Calu3 (cell line): ENCODE measurements at regions not wholly inside any gene's neighbourhood (a gene's known extent, or its start where the extent isn't known, plus 50 kb on each side); places are given as distances from the start of the nearest gene placed in this dataset.

ENCODE experiments used
- BruUV-seq: library from RNA; stranded (reverse); fragments of 400-500 nt; replicated peaks from 2 replicates; lab custom pipeline; 2021; lab: Mats Ljungman, UMichigan
- CTCF ChIA-PET: fragments of 300-600 bp; sonication (Branson Sonifier 250); formaldehyde crosslinking; loops from one replicate; lab custom pipeline; 2022; ENCODE audit warnings: antibody characterized with exemption; lab: Charles Lee
- DNase-seq: peaks from one replicate; pipeline ENCODE4 v3.0.0; 2022
- H3K27ac Mint-ChIP-seq: one replicate; pipeline ENCODE4 v1.8.0; 2022; ENCODE audit warnings: mixed read lengths; ENCODE audit not compliant: unreplicated experiment
- H3K27me3 Mint-ChIP-seq: one replicate; pipeline ENCODE4 v1.8.0; 2022; ENCODE audit warnings: mixed read lengths; ENCODE audit not compliant: unreplicated experiment
- H3K36me3 Mint-ChIP-seq: one replicate; pipeline ENCODE4 v1.8.0; 2022; ENCODE audit warnings: mild to moderate bottlenecking, moderate library complexity, mixed read lengths; ENCODE audit not compliant: insufficient read depth, unreplicated experiment
- H3K4me1 Mint-ChIP-seq: one replicate; pipeline ENCODE4 v1.8.0; 2022; ENCODE audit warnings: mild to moderate bottlenecking, low read depth, mixed read lengths; ENCODE audit not compliant: unreplicated experiment
- H3K4me3 Mint-ChIP-seq: one replicate; pipeline ENCODE4 v1.8.0; 2022; ENCODE audit warnings: mild to moderate bottlenecking, low read depth, moderate library complexity, mixed read lengths; ENCODE audit not compliant: unreplicated experiment
- H3K9me3 Mint-ChIP-seq: one replicate; pipeline ENCODE4 v1.8.0; 2022; ENCODE audit warnings: low read depth, mixed read lengths; ENCODE audit not compliant: unreplicated experiment
- intact Hi-C: fragments of 100-400 bp; cut with micrococcal nuclease; formaldehyde crosslinking; loops from one replicate; pipeline ENCODE4 v1.10.0; 2022; ENCODE audit not compliant: unreplicated experiment
- TF ChIP-seq, protein P1 (sequence below): fragments of 200-600 bp; IDR thresholded peaks from one replicate; pipeline ENCODE4 v1.8.0; 2022; ENCODE audit warnings: antibody characterized with exemption; ENCODE audit not compliant: unreplicated experiment

DNA sequence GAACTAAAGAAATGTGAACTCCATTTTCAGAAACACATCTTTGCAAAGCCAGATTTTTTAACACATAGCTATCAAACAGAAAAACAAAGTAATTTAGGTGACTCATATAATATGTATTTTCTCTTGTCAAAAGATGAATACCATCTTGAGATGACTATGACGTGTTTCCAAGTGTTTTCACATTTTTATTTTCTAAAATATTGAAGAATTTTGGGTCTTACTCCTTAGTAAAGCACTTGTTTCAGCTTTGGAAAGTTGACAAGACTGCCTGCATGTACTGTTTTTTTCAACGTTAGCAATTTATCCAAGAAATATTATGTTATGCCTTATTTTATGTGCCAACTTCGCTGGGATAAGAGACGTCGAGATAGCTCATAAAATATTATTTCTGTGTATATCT lies 733.9 kb upstream of the EPHA5 start:
- no peaks in the 10 kb centered on the region for H3K9me3 Mint-ChIP-seq
- DNase-seq: no peak
- H3K4me1 Mint-ChIP-seq: no peaks in the 10 kb centered on the region
- H3K27me3 Mint-ChIP-seq: no peaks in the 10 kb centered on the region
- TF ChIP-seq, protein P1, sequence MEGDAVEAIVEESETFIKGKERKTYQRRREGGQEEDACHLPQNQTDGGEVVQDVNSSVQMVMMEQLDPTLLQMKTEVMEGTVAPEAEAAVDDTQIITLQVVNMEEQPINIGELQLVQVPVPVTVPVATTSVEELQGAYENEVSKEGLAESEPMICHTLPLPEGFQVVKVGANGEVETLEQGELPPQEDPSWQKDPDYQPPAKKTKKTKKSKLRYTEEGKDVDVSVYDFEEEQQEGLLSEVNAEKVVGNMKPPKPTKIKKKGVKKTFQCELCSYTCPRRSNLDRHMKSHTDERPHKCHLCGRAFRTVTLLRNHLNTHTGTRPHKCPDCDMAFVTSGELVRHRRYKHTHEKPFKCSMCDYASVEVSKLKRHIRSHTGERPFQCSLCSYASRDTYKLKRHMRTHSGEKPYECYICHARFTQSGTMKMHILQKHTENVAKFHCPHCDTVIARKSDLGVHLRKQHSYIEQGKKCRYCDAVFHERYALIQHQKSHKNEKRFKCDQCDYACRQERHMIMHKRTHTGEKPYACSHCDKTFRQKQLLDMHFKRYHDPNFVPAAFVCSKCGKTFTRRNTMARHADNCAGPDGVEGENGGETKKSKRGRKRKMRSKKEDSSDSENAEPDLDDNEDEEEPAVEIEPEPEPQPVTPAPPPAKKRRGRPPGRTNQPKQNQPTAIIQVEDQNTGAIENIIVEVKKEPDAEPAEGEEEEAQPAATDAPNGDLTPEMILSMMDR: no peak
- H3K36me3 Mint-ChIP-seq: no peaks in the 10 kb centered on the region
- intact Hi-C loops: no loop called here
- CTCF ChIA-PET: no interaction called here
- no TSS peak for BruUV-seq
- H3K4me3 Mint-ChIP-seq: no peak overlapping the region
- no peak overlapping the region for H3K27ac Mint-ChIP-seq

DNA sequence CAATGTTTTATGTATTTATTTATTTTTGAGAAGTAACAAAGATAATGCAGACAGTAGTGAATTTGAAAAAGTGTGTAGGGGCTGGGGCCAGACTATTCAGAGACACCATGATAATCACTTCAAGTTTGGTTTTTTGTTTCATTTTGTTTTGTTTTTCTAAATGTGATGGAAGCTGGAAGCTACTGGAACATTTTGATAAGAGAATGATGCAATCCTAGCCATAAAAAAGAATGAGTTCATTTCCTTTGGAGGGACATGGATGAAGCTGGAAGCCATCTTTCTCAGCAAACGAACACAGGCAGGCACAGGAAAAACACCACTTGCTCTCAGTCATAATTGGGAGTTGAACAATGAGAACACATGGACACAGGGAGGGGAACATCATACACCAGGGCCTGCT lies 706.6 kb upstream of the EPHA5 start:
- no peaks in the 10 kb centered on the region for H3K4me1 Mint-ChIP-seq
- H3K36me3 Mint-ChIP-seq: no peaks in the 10 kb centered on the region
- no TSS peak for BruUV-seq
- no peaks in the 10 kb centered on the region for H3K27me3 Mint-ChIP-seq
- no peaks in the 10 kb centered on the region for H3K9me3 Mint-ChIP-seq
- TF ChIP-seq, protein P1: no peak
- no peak for DNase-seq
- no peak overlapping the region for H3K27ac Mint-ChIP-seq
- intact Hi-C loops: no loop called here
- CTCF ChIA-PET: no interaction called here
- H3K4me3 Mint-ChIP-seq: no peak overlapping the region

DNA sequence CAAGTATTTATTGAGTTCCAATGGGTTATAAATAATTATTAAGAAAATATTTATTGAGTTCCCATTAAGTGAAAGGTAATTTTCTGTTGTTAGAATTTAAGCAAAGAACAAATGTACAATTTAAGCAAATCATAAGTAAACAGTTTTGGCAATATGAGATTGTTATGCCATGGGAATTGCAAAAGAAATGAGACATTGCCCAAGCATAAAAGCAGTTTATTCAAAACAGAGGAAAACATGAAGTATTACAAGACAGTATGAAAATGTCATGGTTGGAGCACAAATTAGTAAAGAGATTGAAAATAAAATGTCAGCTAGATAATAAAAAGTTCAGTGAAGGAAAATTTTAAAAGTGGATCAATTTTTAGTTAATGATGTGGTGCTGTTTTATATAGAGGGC lies 706.1 kb upstream of the EPHA5 start:
- DNase-seq: no peak
- Mint-ChIP-seq H3K4me1 (no peaks in the 10 kb centered on the region), H3K9me3 (no peaks in the 10 kb centered on the region), H3K27me3 (no peaks in the 10 kb centered on the region), H3K36me3 (no peaks in the 10 kb centered on the region), H3K27ac (no peak overlapping the region), H3K4me3 (no peak overlapping the region)
- no TSS peak for BruUV-seq
- CTCF ChIA-PET: no interaction called here
- intact Hi-C loops: no loop called here
- TF ChIP-seq, protein P1: no peak

- H3K27ac Mint-ChIP-seq: no peak overlapping the region
- H3K9me3 Mint-ChIP-seq: no peaks in the 10 kb centered on the region
- DNase-seq: no peak
- TF ChIP-seq, protein P1: no peak
- CTCF ChIA-PET: no interaction called here
- no peaks in the 10 kb centered on the region for H3K36me3 Mint-ChIP-seq
- intact Hi-C loops: no loop called here
- no peak overlapping the region for H3K4me3 Mint-ChIP-seq
- no peaks in the 10 kb centered on the region for H3K4me1 Mint-ChIP-seq
- no TSS peak for BruUV-seq
- no peaks in the 10 kb centered on the region for H3K27me3 Mint-ChIP-seq
Measured at GRCh38 chr4:66373268-66373667, 703.0 kb upstream of the EPHA5 start.
